ENCODE measurements at regions not wholly inside any gene's neighbourhood (a gene's known extent, or its start where the extent isn't known, plus 50 kb on each side); places are given as distances from the start of the nearest gene placed in this dataset.

DNA sequence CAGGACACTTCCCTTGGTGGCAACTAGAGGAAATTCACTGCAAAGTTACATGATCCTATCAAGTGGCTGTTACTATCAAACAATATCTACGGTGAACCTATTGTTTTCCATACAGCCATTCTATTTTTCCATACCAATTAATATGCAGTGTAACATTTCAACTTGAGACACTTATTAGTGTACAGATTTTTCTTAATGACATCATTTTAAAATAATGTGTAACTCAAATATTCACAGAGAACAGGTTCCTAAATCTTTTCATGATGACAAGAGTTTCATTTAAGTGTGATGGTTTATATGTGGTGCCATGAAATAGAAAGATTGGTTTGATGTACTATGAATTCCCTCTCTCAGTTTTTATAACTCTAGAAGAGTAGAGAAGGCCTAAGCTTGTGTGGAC is 291.2 kb upstream of the SOX5 start:
- TF ChIP-seq, protein P1, sequence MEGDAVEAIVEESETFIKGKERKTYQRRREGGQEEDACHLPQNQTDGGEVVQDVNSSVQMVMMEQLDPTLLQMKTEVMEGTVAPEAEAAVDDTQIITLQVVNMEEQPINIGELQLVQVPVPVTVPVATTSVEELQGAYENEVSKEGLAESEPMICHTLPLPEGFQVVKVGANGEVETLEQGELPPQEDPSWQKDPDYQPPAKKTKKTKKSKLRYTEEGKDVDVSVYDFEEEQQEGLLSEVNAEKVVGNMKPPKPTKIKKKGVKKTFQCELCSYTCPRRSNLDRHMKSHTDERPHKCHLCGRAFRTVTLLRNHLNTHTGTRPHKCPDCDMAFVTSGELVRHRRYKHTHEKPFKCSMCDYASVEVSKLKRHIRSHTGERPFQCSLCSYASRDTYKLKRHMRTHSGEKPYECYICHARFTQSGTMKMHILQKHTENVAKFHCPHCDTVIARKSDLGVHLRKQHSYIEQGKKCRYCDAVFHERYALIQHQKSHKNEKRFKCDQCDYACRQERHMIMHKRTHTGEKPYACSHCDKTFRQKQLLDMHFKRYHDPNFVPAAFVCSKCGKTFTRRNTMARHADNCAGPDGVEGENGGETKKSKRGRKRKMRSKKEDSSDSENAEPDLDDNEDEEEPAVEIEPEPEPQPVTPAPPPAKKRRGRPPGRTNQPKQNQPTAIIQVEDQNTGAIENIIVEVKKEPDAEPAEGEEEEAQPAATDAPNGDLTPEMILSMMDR (IDR thresholded peaks at IDR 0.05; ENCODE audit: low read depth, low read length) = no peak
- TF ChIP-seq, protein P2, sequence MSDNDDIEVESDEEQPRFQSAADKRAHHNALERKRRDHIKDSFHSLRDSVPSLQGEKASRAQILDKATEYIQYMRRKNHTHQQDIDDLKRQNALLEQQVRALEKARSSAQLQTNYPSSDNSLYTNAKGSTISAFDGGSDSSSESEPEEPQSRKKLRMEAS (IDR thresholded peaks at IDR 0.05; ENCODE audit: low read depth, low read length) = no peak
- TF ChIP-seq POLR2A (IDR thresholded peaks at IDR 0.05; ENCODE audit: extremely low read depth, insufficient read length) (no peak), MYC (IDR thresholded peaks at IDR 0.05; ENCODE audit: low read depth, low read length) (no peak)

All from NB4 (cell line).